Islet precursor cell (in vitro differentiated cells): ENCODE measurements at regions not wholly inside any gene's neighbourhood (a gene's known extent, or its start where the extent isn't known, plus 50 kb on each side); places are given as distances from the start of the nearest gene placed in this dataset.
"Not testable (repeated sequence)": the region's sequence is repeated elsewhere in the genome, so short reads cannot be mapped to it uniquely, and the experiment has no call there.

ENCODE experiments used
- DNase-seq: peaks from one replicate; pipeline ENCODE4 v3.0.0-alpha.2; 2018

DNA sequence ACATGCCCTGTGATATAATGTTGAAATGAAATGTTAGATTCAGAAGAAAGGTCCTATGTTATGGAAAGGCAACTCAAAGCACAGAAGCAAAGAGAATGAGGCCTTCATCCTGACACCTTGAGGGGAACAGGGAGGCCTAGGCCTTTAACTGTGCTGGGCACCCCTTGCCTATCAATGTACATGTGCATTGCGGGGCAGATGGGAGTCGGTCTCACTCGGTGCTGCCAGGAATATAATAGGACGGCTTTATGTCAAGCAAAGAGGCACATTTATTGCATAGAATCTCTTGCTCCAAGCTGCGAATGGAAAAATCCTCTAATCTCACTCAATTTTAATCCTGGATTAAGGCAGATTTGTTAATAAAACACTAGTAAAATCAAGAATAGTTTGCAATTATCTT is 301.0 kb upstream of the SOX14 start:
- DNase-seq = no peak

- DNase-seq = no peak
Observed at GRCh38 chr3:137464341-137464740, 299.8 kb upstream of the SOX14 start.

DNA sequence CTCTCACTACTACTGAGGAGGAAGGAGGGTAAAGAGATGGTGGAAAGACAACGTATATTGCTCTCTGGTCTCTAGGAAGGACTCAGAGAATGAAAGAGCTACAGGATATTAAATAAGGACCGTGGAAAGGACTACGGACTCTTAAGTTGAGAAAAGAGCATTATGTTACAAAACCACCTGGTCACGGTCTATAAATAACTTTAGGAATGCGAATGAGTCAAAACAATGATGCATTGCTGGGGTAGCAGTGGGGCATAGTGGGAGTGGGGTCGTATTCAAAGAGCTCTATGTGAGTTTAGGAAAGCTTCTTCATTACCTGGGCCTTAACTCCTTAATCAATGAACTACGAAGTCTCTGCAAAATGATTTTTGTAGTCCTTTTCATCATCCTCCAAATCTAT is 295.7 kb upstream of the SOX14 start:
- no peak for DNase-seq

DNA sequence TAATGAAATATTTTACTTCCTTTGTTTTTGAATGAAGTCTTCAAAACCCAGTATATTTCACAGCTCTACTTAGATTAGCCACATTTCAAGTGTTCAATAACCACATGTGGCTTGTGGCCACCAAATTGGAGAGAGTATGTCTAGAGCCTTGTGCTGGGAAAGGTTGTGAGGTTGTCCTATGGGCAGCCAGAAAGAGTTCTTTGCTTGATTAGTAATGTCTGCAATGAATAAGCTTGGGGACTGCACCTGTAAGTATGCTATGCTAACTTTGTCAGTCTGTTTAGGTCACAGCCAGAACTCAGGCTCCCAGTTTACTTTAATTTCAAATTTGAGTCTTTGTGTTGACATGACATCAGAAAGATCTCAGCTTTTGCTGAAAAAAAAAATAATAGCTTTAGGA is 294.9 kb upstream of the SOX14 start:
- no peak for DNase-seq

GRCh38 chr3:137471130-137471529 is 293.0 kb upstream of the SOX14 start:
- DNase-seq = no peak

DNA sequence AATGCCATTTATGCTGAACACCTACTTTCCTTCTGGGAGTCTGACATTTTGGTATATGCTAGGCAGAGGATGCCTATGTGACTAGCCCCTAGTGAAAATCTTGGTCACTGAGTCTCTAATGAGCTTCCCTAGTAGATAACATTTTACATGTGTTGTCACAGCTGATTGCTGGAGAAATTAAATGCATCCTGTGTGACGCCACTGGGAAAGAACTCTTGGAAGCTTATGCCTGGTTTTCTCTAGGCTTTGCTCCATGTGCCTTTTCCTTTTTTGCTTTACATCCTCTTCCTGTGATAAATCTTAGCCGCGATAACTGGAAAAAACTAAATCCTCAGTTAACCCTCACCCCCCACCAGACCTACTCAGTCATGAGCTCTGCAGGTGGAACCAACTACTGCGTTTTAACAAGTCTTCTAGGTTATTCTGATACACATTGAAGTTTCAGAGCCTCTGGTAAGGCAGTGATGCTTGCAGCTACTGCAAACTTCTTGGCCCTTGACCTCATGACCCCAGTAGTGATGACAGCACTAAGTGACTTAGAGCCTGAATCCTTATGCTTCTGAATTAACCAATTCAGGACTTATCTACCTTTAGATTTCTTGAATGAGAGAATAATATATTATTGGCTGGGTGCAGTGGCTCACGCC is 292.4 kb upstream of the SOX14 start:
- DNase-seq = no peak

GRCh38 chr3:137477614-137478013 is 286.5 kb upstream of the SOX14 start:
- DNase-seq = no peak

DNA sequence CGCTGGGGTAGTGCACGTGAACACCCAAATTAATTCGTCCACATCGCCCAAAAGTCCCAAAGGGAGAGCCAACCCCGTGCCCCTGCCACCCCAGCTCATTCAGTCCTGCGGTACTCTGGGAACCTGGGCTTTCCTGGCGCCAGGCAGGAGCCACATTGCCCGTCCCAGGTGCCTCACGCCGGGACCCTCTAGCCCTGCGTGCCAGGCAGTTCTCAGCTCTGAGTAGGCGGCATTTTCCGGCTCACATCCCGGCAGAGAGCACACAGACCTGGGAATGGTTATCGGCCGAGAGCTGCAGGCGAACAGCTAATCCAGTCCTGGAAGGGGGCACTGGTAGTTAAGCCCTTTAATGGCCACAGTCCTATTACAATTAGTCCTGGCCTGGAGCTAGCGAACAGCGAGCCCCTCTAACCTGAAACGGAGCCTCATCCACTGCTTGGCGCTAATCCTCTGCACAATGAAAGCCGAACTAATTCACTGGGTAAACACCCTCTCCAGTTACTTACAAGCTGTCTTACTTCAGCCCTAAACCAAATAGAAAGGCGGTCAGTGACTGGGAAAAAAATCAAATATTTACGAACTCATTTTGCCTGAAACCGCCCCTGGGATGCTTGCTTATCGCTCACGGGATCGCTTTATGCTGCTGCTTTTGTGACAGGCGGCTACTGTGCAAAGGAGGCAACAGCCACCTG is 254.6 kb upstream of the SOX14 start:
- no peak for DNase-seq

DNA sequence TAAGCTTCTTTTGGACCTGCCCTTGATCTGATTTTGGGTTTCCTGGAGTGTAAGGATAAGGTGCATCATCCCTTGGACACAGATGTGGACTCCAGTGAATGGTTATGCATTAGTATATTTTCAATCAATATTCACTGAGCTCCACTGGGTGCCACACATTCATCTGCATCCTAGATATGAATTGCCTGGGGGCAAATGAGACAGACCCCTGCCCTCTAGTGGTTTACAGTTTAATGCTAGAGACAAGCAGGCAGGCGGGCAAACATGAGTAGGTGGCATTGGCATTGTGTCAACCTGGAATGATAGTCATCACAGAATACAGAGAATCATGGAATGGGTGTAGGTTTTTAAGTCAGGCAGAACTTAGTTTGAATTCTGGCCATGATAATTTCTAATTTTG is 252.5 kb upstream of the SOX14 start:
- no peak for DNase-seq

DNA sequence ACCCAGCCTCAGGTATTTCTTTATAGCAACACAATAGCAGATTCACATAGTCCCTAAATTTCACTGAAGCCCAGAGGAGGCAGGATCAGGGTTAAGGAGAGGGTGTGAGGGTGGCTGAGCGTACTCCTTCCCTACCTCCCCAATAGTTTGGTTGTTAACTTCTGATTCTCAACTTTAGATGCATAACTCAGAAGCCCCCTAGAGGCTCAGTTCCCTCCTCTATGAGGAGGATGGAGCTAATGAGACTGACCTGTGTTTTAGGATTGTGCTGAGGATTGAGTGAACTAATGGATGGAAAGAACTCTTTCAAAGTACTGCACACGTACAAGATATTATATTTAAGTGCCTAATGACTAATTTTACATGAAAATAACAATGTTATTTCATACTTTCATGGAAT is 249.3 kb upstream of the SOX14 start:
- no peak for DNase-seq

- DNase-seq = peak; percentile 75
Observed at GRCh38 chr3:137519602-137520001, 244.5 kb upstream of the SOX14 start.

- DNase-seq = no peak
Observed at GRCh38 chr3:137524751-137525150, 239.4 kb upstream of the SOX14 start.

- DNase-seq = no peak
Observed at GRCh38 chr3:137525471-137525870, 238.6 kb upstream of the SOX14 start.

GRCh38 chr3:137542049-137542448 is 222.1 kb upstream of the SOX14 start:
- DNase-seq = no peak

DNA sequence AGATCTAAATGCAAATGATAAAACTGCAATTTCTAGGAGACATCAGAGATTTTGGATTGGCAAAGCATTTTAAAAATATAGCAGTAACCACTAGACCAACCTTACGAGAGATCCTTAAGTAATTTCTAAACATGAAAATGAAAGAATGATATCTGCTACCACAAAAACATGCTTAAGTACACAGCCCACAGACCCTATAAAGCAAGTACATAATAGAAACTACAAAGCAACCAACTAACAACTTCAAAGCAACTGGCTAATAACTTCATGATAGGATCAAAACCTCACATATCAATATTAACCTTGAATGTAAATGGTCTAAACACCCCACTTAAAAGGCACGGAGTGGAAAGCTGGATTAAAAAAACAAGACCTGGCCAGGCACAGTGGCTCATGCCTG is 209.9 kb upstream of the SOX14 start:
- DNase-seq = no peak

DNA sequence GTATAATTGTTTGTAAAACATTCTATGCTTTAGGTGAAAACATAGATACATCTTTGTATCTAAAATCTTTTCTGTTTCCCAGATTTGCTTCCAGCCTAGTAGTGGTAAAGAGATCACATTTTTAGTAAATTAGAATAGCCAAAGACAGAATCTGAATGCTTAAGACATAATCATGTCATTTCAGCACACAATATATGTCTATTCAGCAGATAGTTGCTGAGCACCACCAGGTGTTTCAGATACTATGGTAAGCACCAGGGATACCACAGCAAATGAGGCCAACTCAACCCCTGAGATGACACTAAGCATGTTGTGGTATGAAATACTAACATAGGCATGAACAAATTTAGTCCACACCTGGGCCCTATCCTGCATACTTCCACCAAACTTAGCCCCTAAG is 195.2 kb upstream of the SOX14 start:
- DNase-seq = no peak

GRCh38 chr3:137572931-137573330 is 191.2 kb upstream of the SOX14 start:
- DNase-seq = no peak

DNA sequence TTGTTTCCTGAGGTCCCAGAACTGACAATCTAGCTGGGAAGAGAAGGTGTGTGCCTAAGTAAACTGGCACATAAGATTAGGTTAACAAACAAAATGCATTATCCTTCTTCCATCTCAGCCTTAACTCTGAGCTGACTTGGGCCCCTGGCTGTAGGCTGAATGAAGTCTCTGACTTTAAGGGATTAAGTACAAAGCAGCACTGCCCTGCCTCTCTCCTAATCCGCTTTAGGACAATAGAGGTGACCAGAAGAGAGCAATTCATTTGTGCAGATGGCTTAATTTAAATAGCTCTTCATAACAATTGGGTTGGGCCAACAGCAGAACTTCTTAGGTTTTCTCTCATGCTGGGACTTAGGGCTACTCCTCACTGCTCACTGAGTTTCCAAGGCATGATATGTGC is 181.6 kb upstream of the SOX14 start:
- no peak for DNase-seq

DNA sequence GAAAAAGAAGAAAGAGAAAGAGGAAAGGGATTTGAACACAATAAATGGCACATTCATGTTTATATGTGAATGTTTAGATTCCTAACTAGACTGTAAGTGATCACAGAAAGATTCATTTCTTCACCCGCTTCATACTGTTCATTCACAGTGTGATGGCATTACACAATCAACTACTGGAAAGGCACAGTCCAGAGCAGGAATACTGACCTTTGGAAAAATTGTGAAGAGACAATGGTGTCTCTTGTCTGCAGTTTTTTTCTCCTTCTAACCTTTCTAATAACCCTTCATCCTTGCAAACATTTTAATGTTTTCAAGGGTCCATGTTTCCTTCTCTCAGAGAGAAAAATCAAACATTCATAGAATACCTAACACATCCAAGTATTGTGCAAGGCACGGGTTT is 180.9 kb upstream of the SOX14 start:
- no peak for DNase-seq

DNA sequence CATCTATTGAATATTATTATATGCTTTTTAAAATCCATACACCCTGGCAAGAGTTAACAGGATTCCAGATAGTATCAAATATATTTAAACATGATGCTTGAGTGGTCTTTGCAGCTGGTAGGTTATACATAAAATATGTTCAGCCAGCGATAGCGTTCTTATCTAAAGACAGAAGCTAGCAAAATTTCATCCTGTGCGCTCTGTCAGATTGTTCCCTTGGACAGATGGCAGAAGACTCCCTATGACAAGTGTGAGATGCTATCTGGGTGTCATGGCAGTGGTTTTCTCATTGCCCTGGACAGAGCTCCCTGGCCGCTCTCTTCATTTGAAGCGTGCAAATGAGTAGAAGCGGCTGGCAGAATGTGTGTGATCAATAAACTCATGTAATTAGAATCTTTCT is 175.2 kb upstream of the SOX14 start:
- no peak for DNase-seq

DNA sequence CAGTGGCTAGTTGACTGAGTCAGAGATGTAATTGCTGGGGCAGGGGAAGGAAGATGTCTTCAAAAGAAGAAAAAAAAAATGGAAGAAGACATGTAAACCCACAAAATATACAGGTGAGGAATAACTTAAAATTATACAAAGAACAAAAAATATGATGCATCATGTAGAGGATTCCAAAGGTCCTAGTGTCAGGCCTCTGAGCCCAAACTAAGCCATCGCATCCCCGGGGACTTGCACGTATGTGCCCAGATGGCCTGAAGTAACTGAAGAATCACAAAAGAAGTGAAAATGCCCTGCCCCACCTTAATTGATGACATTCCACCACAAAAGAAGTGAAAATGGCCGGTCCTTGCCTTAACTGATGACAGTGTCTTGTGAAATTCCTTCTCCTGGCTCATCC is 168.7 kb upstream of the SOX14 start:
- not testable (repeated sequence) for DNase-seq

DNA sequence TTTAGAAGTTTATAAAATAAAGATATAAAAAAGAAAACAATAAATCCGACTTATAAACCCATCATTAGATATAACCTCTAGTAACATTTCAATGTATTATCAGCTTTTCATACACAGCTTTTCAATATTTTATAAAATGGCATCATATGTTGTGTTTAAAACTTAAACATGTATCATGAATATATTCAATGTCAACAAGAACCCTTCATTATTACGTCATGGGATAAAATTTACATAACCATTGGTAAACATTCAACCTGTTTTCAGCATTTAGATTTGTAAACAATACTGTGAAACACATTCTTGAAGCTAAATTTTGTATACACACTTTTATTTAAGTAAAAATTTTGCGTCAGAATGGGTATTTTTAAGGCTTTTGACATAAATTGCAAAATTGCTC is 153.4 kb upstream of the SOX14 start:
- DNase-seq = no peak

DNA sequence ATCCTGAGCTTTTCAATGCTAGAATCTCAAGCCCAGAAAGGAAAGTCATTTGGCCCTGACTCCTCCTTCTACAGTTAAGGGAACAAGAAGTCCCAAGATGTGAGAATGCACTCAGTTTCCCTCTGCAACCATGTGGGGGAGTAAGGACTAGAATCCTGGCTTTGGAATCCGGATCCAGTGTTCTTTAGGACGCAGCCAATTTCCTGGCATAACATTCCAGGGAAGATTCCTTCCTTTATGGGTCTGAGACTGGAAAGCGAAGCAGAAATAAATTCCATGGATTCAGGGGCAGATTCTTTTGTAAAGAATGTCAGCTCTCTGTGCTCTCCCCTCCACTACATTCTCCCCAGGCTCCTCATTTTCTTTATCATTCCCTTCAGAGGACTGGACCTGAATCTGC is 151.8 kb upstream of the SOX14 start:
- peak; percentile 83 for DNase-seq

GRCh38 chr3:137615659-137616418 is 148.3 kb upstream of the SOX14 start:
- no peak for DNase-seq
